ENCODE measurements at regions not wholly inside any gene's neighbourhood (a gene's known extent, or its start where the extent isn't known, plus 50 kb on each side); places are given as distances from the start of the nearest gene placed in this dataset.

GRCh38 chr1:213596729-213597128, 391.0 kb upstream of the PROX1 start:
- TF ChIP-seq EZH2 (IDR thresholded peaks at IDR 0.05; ENCODE audit: insufficient read depth, poor library complexity, severe bottlenecking) (no peak), EZH2phosphoT487 (IDR thresholded peaks at IDR 0.05; ENCODE audit: insufficient read depth, low read depth) (no peak)

Measured in GM23248 (cell line).